ENCODE measurements at regions not wholly inside any gene's neighbourhood (a gene's known extent, or its start where the extent isn't known, plus 50 kb on each side); places are given as distances from the start of the nearest gene placed in this dataset.

DNA sequence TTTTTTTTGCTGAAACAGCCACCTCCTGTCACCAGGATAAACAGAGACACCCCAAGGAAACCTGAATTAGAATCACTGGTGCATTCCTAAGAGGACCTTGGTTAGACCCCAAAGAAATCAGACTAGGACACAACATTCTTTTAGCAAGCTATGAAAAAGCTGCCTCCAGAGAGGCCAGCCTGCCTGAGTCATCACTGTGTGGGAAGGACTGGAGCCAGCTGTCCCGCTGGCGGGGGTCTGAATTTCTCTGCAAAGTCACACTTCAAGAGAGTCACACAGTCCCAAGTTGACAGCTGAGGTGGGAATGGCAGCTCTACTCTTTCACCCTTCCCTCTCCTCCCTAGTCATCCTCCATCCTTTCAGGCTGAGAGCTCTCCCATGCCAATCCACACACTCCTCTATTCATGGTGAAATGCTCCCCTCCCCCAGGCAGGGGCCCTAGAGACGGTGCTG is 405.0 kb upstream of the POU3F1 start:
- TF ChIP-seq, protein P1, sequence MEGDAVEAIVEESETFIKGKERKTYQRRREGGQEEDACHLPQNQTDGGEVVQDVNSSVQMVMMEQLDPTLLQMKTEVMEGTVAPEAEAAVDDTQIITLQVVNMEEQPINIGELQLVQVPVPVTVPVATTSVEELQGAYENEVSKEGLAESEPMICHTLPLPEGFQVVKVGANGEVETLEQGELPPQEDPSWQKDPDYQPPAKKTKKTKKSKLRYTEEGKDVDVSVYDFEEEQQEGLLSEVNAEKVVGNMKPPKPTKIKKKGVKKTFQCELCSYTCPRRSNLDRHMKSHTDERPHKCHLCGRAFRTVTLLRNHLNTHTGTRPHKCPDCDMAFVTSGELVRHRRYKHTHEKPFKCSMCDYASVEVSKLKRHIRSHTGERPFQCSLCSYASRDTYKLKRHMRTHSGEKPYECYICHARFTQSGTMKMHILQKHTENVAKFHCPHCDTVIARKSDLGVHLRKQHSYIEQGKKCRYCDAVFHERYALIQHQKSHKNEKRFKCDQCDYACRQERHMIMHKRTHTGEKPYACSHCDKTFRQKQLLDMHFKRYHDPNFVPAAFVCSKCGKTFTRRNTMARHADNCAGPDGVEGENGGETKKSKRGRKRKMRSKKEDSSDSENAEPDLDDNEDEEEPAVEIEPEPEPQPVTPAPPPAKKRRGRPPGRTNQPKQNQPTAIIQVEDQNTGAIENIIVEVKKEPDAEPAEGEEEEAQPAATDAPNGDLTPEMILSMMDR (IDR thresholded peaks at IDR 0.05): no peak
- TF ChIP-seq POLR2A (IDR thresholded peaks at IDR 0.05; ENCODE audit: low read depth) (no peak), POLR2AphosphoS5 (IDR thresholded peaks at IDR 0.05) (no peak)
